GM23338 (cell line): ENCODE measurements at regions not wholly inside any gene's neighbourhood (a gene's known extent, or its start where the extent isn't known, plus 50 kb on each side); places are given as distances from the start of the nearest gene placed in this dataset.

ENCODE experiments used
- ATAC-seq: fragments of 200-7000 bp; cut with Tn5 transposase; 3 replicates; pipeline ENCODE4 v1.9.1; 2020
- DNase-seq: peaks from one replicate; pipeline ENCODE4 v3.0.0-alpha.2; 2015; ENCODE audit warnings: low spot score
- H2AFZ ChIP-seq: fragments of 200-600 bp; sonication (generic); 2 replicates; pipeline ENCODE4 v1.8.0; 2016; ENCODE audit warnings: antibody characterized with exemption, mild to moderate bottlenecking, moderate library complexity
- H3F3A ChIP-seq: fragments of 200-600 bp; sonication (generic); replicated peaks from 2 replicates; pipeline ENCODE4 v1.8.0; 2017; ENCODE audit warnings: antibody characterized with exemption, mixed run types, low read depth
- H3K27ac ChIP-seq: fragments of 200-600 bp; sonication (generic); 2 replicates; pipeline ENCODE4 v1.6.1; 2016; ENCODE audit warnings: low read depth
- H3K27me3 ChIP-seq: fragments of 200-600 bp; sonication (generic); 2 replicates; pipeline ENCODE4 v1.8.0; 2016; ENCODE audit warnings: mild to moderate bottlenecking, mixed run types, moderate library complexity; ENCODE audit not compliant: insufficient read depth
- H3K36me3 ChIP-seq: fragments of 200-600 bp; sonication (generic); 2 replicates; pipeline ENCODE4 v1.8.0; 2016; ENCODE audit warnings: mild to moderate bottlenecking; ENCODE audit not compliant: insufficient read depth
- H3K4me1 ChIP-seq: fragments of 200-600 bp; sonication (generic); 2 replicates; pipeline ENCODE4 v1.8.0; 2016; ENCODE audit warnings: mild to moderate bottlenecking, moderate library complexity; ENCODE audit not compliant: insufficient read depth
- H3K4me2 ChIP-seq: fragments of 200-600 bp; sonication (generic); 2 replicates; pipeline ENCODE4 v1.7.1; 2017; ENCODE audit warnings: mixed run types
- H3K4me3 ChIP-seq: fragments of 200-600 bp; sonication (generic); 2 replicates; pipeline ENCODE4 v1.6.1; 2016; ENCODE audit warnings: mixed run types
- H3K79me2 ChIP-seq: fragments of 200-600 bp; sonication (generic); replicated peaks from 2 replicates; pipeline ENCODE4 v1.8.0; 2017; ENCODE audit warnings: mild to moderate bottlenecking; ENCODE audit not compliant: insufficient read depth
- H3K9me2 ChIP-seq: fragments of 200-600 bp; sonication (generic); 2 replicates; pipeline ENCODE4 v1.8.0; 2017; ENCODE audit not compliant: insufficient read depth
- H4K20me1 ChIP-seq: fragments of 200-600 bp; sonication (generic); replicated peaks from 2 replicates; pipeline ENCODE4 v1.8.0; 2017; ENCODE audit warnings: mild to moderate bottlenecking; ENCODE audit not compliant: insufficient read depth
- H3K27ac Mint-ChIP-seq: 2 replicates; pipeline ENCODE4 v1.8.0; 2020; ENCODE audit warnings: inconsistent platforms, mild to moderate bottlenecking, moderate library complexity, mixed read lengths
- H3K27me3 Mint-ChIP-seq: 3 replicates; pipeline ENCODE4 v1.8.0; 2022; ENCODE audit warnings: low read depth, mild to moderate bottlenecking, moderate library complexity, mixed read lengths, inconsistent platforms; ENCODE audit not compliant: insufficient read depth, poor library complexity
- H3K36me3 Mint-ChIP-seq: 3 replicates; pipeline ENCODE4 v1.8.0; 2021; ENCODE audit warnings: low read depth, mild to moderate bottlenecking, inconsistent platforms, moderate library complexity, mixed read lengths
- H3K4me1 Mint-ChIP-seq: 3 replicates; pipeline ENCODE4 v1.8.0; 2020; ENCODE audit warnings: mild to moderate bottlenecking, inconsistent platforms, mixed read lengths
- H3K4me3 Mint-ChIP-seq: 3 replicates; pipeline ENCODE4 v1.8.0; 2021; ENCODE audit warnings: moderate library complexity, mild to moderate bottlenecking, inconsistent platforms, mixed read lengths
- H3K9me3 Mint-ChIP-seq: 3 replicates; pipeline ENCODE4 v1.8.0; 2020; ENCODE audit warnings: moderate library complexity, mild to moderate bottlenecking, inconsistent platforms, mixed read lengths
- CREB1 ChIP-seq: fragments of 250-450 bp; sonication (Bioruptor Pico); IDR thresholded peaks from 2 replicates; pipeline ENCODE4 v1.5.0; 2020; ENCODE audit warnings: low read depth, mild to moderate bottlenecking, moderate library complexity
- CTCF ChIP-seq, 2 experiments: fragments of 200-600 bp in 1 of 2; sonication (generic) in 1 of 2; conservative IDR thresholded peaks; 2 replicates each; pipeline versions ENCODE4 v1.5.1 to v1.6.1; 2016 to 2017; ENCODE audit warnings: antibody characterized with exemption in 2 of 2, low read depth in 2 of 2, mild to moderate bottlenecking in 2 of 2, moderate library complexity in 1 of 2
- EZH2phosphoT487 ChIP-seq: fragments of 200-600 bp; sonication (generic); IDR thresholded peaks from one replicate; pipeline ENCODE4 v1.8.1; 2018; ENCODE audit warnings: antibody characterized with exemption; ENCODE audit not compliant: unreplicated experiment
- JUNB ChIP-seq: IDR thresholded peaks from one replicate; pipeline ENCODE4 v1.6.1; 2016; ENCODE audit warnings: antibody characterized with exemption; ENCODE audit not compliant: unreplicated experiment
- NANOG ChIP-seq: IDR thresholded peaks from 2 replicates; pipeline ENCODE4 v1.6.1; 2016; ENCODE audit warnings: antibody characterized with exemption, borderline replicate concordance
- POLR2AphosphoS5 ChIP-seq: IDR thresholded peaks from 2 replicates; pipeline ENCODE4 v1.6.1; 2016; ENCODE audit warnings: antibody characterized with exemption, low read depth
- STAT1 ChIP-seq: IDR thresholded peaks from one replicate; pipeline ENCODE4 v1.6.1; 2016; ENCODE audit warnings: antibody characterized with exemption; ENCODE audit not compliant: unreplicated experiment
- ZNF114 ChIP-seq: fragments of 250-450 bp; sonication (Bioruptor Pico); IDR thresholded peaks from 2 replicates; pipeline ENCODE4 v1.5.0; 2020; ENCODE audit warnings: mild to moderate bottlenecking, moderate library complexity
- ZNF331 ChIP-seq: fragments of 250-450 bp; sonication (Bioruptor Pico); IDR thresholded peaks from 2 replicates; pipeline ENCODE4 v1.5.0; 2020; ENCODE audit warnings: low read depth, mild to moderate bottlenecking, moderate library complexity
- ZNF462 ChIP-seq: fragments of 250-450 bp; sonication (Bioruptor Pico); IDR thresholded peaks from 2 replicates; pipeline ENCODE4 v1.5.0; 2020; ENCODE audit warnings: mild to moderate bottlenecking, moderate library complexity
- TF ChIP-seq, protein P1 (sequence below): IDR thresholded peaks from one replicate; pipeline ENCODE4 v1.6.1; 2018; ENCODE audit warnings: antibody characterized with exemption; ENCODE audit not compliant: unreplicated experiment
- TF ChIP-seq, protein P2 (sequence below): IDR thresholded peaks from 2 replicates; pipeline ENCODE4 v1.6.1; 2016; ENCODE audit warnings: antibody characterized with exemption

GRCh38 chr6:45738057-45738455, 277.6 kb downstream of the CLIC5 start (continued):
- no peak for TF ChIP-seq CTCF (conservative IDR thresholded peaks at IDR 0.05; ENCODE audit: low read depth in 2 of 2)

DNA sequence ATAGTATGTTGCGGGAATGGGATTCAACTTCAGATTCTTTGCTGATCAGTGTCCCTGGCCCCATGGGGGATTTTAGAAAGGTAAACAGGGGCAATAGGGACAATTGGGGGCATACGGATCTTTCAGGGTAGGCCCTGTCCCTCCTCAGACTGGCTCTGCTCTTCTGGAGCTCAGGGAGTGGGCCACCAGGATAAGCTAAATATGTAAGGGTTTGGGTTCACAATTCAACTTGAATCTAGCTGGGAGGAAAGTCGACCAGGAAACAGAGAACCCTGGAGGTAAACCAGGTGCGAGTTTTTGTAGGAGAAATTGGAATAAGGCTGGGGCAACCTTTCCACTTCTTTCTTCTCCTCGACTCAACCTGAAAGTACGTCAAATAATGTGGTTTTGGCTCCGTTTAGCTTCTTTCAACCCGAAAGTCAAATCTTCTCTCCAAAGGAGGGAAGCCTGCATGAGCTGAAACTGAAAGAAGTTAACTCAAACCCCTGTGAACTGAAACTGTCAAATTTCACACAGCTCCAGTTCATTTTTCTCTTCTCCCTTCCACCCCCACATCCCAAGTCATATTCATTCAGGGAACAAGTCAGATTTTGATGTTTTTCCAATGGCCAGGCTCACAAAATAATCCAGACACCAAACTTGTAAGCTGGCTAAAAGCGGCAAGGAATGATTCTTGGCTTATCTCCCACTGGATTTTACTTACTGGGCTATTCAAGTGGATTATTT, 278.2 kb downstream of the CLIC5 start:
- H3K4me2 ChIP-seq = no peak overlapping the region
- H3F3A ChIP-seq = no peaks in the 10 kb centered on the region
- H3K27me3 ChIP-seq = no peaks in the 10 kb centered on the region
- no peak overlapping the region for H3K27ac ChIP-seq
- H3K9me2 ChIP-seq = no peaks in the 10 kb centered on the region
- no peaks in the 10 kb centered on the region for H3K4me1 ChIP-seq
- H3K79me2 ChIP-seq = no peaks in the 10 kb centered on the region
- no peak overlapping the region for H3K27ac Mint-ChIP-seq
- H2AFZ ChIP-seq = peak overlapping the region; percentile 56; the same call in 1 of the 2 replicates
- H3K36me3 ChIP-seq = no peaks in the 10 kb centered on the region
- H3K36me3 Mint-ChIP-seq = no peaks in the 10 kb centered on the region
- ATAC-seq (no peak), DNase-seq (no peak)
- no peaks in the 10 kb centered on the region for H3K9me3 Mint-ChIP-seq
- no peak overlapping the region for H3K4me3 ChIP-seq
- peaks cover 2% of the 10 kb centered on the region for H3K27me3 Mint-ChIP-seq
- no peaks in the 10 kb centered on the region for H4K20me1 ChIP-seq
- H3K4me1 Mint-ChIP-seq = peaks cover 5% of the 10 kb centered on the region; the same call in 2 of the 3 replicates
- no peak overlapping the region for H3K4me3 Mint-ChIP-seq
- TF ChIP-seq JUNB (no peak), STAT1 (no peak), CREB1 (no peak), NANOG (no peak), EZH2phosphoT487 (no peak), ZNF114 (CRISPR knock-in tag) (no peak), ZNF331 (CRISPR knock-in tag) (no peak), ZNF462 (no peak), POLR2AphosphoS5 (no peak)
- TF ChIP-seq, protein P1, sequence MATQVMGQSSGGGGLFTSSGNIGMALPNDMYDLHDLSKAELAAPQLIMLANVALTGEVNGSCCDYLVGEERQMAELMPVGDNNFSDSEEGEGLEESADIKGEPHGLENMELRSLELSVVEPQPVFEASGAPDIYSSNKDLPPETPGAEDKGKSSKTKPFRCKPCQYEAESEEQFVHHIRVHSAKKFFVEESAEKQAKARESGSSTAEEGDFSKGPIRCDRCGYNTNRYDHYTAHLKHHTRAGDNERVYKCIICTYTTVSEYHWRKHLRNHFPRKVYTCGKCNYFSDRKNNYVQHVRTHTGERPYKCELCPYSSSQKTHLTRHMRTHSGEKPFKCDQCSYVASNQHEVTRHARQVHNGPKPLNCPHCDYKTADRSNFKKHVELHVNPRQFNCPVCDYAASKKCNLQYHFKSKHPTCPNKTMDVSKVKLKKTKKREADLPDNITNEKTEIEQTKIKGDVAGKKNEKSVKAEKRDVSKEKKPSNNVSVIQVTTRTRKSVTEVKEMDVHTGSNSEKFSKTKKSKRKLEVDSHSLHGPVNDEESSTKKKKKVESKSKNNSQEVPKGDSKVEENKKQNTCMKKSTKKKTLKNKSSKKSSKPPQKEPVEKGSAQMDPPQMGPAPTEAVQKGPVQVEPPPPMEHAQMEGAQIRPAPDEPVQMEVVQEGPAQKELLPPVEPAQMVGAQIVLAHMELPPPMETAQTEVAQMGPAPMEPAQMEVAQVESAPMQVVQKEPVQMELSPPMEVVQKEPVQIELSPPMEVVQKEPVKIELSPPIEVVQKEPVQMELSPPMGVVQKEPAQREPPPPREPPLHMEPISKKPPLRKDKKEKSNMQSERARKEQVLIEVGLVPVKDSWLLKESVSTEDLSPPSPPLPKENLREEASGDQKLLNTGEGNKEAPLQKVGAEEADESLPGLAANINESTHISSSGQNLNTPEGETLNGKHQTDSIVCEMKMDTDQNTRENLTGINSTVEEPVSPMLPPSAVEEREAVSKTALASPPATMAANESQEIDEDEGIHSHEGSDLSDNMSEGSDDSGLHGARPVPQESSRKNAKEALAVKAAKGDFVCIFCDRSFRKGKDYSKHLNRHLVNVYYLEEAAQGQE = no peak
- TF ChIP-seq, protein P2, sequence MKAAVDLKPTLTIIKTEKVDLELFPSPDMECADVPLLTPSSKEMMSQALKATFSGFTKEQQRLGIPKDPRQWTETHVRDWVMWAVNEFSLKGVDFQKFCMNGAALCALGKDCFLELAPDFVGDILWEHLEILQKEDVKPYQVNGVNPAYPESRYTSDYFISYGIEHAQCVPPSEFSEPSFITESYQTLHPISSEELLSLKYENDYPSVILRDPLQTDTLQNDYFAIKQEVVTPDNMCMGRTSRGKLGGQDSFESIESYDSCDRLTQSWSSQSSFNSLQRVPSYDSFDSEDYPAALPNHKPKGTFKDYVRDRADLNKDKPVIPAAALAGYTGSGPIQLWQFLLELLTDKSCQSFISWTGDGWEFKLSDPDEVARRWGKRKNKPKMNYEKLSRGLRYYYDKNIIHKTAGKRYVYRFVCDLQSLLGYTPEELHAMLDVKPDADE = no peak
